HEK293T (cell line): ENCODE measurements at regions not wholly inside any gene's neighbourhood (a gene's known extent, or its start where the extent isn't known, plus 50 kb on each side); places are given as distances from the start of the nearest gene placed in this dataset.

Experiments used
- CTCF ChIA-PET: fragments of 350-600 bp; formaldehyde crosslinking; extraction: SDS; loops from one replicate; lab custom pipeline; 2021; ENCODE audit warnings: antibody characterized with exemption, inconsistent platforms; lab: Yijun Ruan, JAX
- POLR2A ChIA-PET: fragments of 350-600 bp; formaldehyde crosslinking; extraction: SDS; loops from one replicate; lab custom pipeline; 2020; ENCODE audit warnings: antibody characterized with exemption, inconsistent platforms; lab: Yijun Ruan, JAX
- DNase-seq: peaks from one replicate; pipeline ENCODE4 v3.0.0; 2012; ENCODE audit warnings: mixed read lengths; ENCODE audit errors: extremely low spot score
- ARNT ChIP-seq: fragments of 450-650 bp; IDR thresholded peaks from 2 replicates; pipeline ENCODE4 v1.6.1; 2017; ENCODE audit warnings: mild to moderate bottlenecking
- BHLHE40 ChIP-seq: fragments of 450-650 bp; IDR thresholded peaks from 2 replicates; pipeline ENCODE4 v1.6.1; 2016; ENCODE audit warnings: mild to moderate bottlenecking, moderate library complexity, borderline replicate concordance
- CTBP1 ChIP-seq: fragments of 450-650 bp; IDR thresholded peaks from 2 replicates; pipeline ENCODE4 v1.6.1; 2016; ENCODE audit warnings: borderline replicate concordance
- ELF4 ChIP-seq: fragments of 450-650 bp; IDR thresholded peaks from 2 replicates; pipeline ENCODE4 v1.6.1; 2017; ENCODE audit warnings: antibody characterized with exemption
- FOXA1 ChIP-seq: fragments of 450-650 bp; IDR thresholded peaks from 2 replicates; pipeline ENCODE4 v1.6.1; 2016; ENCODE audit warnings: mild to moderate bottlenecking
- FOXK2 ChIP-seq: fragments of 450-650 bp; IDR thresholded peaks from 2 replicates; pipeline ENCODE4 v1.6.1; 2016; ENCODE audit warnings: mild to moderate bottlenecking
- FOXM1 ChIP-seq: fragments of 450-650 bp; IDR thresholded peaks from 2 replicates; pipeline ENCODE4 v1.6.1; 2017; ENCODE audit warnings: mild to moderate bottlenecking, borderline replicate concordance
- HDGF ChIP-seq: fragments of 450-650 bp; IDR thresholded peaks from 2 replicates; pipeline ENCODE4 v1.6.1; 2017; ENCODE audit warnings: antibody characterized with exemption, borderline replicate concordance
- L3MBTL2 ChIP-seq: fragments of 450-650 bp; conservative IDR thresholded peaks from 2 replicates; pipeline ENCODE4 v1.6.1; 2016; ENCODE audit warnings: mild to moderate bottlenecking
- LEF1 ChIP-seq: fragments of 450-650 bp; IDR thresholded peaks from 2 replicates; pipeline ENCODE4 v1.6.1; 2017; ENCODE audit warnings: mild to moderate bottlenecking, borderline replicate concordance
- NFRKB ChIP-seq: fragments of 450-650 bp; IDR thresholded peaks from 2 replicates; pipeline ENCODE4 v1.6.1; 2016; ENCODE audit warnings: mild to moderate bottlenecking, moderate library complexity
- SP1 ChIP-seq: fragments of 450-650 bp; IDR thresholded peaks from 2 replicates; pipeline ENCODE4 v1.6.1; 2017
- SUZ12 ChIP-seq: fragments of 450-650 bp; IDR thresholded peaks from 2 replicates; pipeline ENCODE4 v1.6.1; 2016; ENCODE audit warnings: mild to moderate bottlenecking
- TARDBP ChIP-seq: fragments of 450-650 bp; IDR thresholded peaks from 2 replicates; pipeline ENCODE4 v1.6.1; 2016
- ZNF384 ChIP-seq: fragments of 450-650 bp; IDR thresholded peaks from 2 replicates; pipeline ENCODE4 v1.6.1; 2016
- TF ChIP-seq, protein P1 (sequence below): fragments of 450-650 bp; IDR thresholded peaks from 2 replicates; pipeline ENCODE4 v1.6.1; 2016

DNA sequence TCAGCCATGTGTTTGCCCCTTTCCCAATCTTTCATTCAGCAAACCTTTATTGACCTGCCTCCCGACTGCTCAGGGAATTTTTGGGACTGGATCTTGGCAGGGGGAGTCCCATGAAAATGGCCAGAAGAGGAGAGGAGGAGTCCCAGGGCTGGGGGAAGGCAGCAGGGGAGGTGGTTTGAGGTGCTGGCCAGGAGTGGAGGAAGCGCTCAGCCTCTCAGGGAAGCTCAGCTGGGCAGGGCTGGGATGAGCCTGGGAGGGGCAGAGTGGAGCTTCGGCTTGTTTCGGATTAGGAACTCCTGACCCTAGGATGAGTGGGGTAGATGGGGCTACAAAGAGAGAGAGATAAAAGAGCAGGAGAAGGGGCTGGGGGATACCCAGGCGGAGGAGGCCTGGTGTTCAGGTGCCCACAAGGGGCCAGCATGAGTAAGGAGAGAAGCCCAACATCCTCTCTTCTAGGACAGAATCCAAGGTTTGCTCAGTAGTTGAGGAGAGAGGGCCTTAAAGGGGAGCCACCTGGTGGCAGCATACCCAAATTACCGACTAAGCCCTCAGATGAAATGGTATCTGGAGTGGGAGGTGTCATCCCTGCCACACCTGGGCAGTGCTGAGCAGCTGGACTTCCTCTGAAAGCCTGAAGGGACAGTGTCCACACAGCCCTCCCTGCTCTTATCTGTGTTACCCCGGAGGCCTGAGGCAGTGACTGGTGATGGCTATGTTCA lies 91.1 kb downstream of the INHBB start:
- peak; percentile 54 for DNase-seq
- ChIA-PET CTCF (interaction anchor here (0.8 kb wide), 1 partner anchor 94 kb away, joined by 3 read pairs; no protein-coding TSS in a partner anchor), POLR2A (no interaction called here)
- no peak for TF ChIP-seq CTBP1
- no peak for TF ChIP-seq FOXK2
- TF ChIP-seq SUZ12, result no peak
- no peak for TF ChIP-seq FOXM1
- TF ChIP-seq, protein P1, sequence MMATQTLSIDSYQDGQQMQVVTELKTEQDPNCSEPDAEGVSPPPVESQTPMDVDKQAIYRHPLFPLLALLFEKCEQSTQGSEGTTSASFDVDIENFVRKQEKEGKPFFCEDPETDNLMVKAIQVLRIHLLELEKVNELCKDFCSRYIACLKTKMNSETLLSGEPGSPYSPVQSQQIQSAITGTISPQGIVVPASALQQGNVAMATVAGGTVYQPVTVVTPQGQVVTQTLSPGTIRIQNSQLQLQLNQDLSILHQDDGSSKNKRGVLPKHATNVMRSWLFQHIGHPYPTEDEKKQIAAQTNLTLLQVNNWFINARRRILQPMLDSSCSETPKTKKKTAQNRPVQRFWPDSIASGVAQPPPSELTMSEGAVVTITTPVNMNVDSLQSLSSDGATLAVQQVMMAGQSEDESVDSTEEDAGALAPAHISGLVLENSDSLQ, result no peak
- no peak for TF ChIP-seq TARDBP
- no peak for TF ChIP-seq NFRKB
- TF ChIP-seq LEF1, result no peak
- no peak for TF ChIP-seq SP1

DNA sequence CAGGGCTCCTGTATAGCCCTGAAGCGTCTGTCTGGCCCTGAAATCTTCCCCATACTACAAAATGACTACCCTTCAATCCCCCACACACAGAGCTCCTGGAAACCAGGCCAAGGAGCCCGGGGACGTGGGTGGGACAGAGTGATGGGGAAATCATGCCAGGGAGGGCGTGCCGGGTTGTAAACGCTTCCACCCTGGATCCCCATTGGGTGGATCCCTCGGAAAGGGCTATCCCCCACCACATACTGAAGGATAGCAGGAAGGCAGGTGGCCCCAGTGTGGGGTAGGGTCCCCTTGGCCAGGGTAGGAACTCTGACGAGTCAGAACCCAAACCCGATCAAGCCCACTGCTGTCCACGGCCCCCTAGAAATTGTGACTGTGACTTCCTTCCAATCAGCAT lies 91.7 kb downstream of the INHBB start:
- DNase-seq, result no peak
- ChIA-PET POLR2A (no interaction called here), CTCF (no interaction called here)
- TF ChIP-seq ARNT, result no peak
- TF ChIP-seq FOXK2, result no peak
- no peak for TF ChIP-seq FOXA1
- TF ChIP-seq TARDBP, result no peak
- TF ChIP-seq SP1, result no peak
- no peak for TF ChIP-seq NFRKB
- no peak for TF ChIP-seq HDGF
- TF ChIP-seq, protein P1, result no peak
- TF ChIP-seq ELF4, result no peak
- no peak for TF ChIP-seq FOXM1

DNA sequence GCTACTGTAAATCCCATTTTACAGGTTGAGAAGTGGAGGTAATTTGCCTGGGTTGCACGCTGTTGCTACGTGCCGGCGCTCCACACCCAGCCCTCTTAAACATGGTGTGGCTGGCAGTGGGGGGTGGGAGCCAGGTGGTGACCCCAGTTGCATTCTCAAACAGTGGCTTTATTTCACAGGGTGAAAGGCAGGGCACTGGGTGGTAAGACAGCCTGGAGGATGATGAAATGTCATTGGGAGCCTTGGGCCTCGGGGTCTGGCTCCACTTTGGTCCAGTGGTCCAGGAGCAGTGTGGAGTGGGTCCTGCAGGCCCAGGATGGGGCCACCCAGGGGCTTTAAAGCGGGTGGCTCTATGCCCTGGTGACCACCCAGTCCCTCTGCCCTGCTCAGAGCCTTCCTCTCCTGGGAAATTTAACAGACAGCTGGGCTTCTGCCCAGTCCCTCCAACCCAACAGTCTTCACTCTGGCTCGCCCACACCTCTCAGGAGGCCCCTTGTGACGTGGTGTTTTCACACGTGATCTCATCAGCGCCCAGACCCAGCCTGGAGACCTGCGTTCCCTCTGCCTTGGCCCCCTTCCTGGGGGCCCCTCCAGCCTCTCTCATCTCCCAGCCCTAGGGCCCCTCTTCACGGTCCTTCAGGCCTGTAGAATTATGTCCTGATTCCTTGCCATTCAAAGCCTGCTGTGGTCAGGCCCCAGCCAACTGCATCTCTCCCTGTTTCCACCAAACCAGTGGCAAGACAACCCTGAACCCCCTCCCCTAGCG lies 92.5 kb downstream of the INHBB start:
- ChIA-PET CTCF (no interaction called here), POLR2A (no interaction called here)
- no peak for TF ChIP-seq FOXK2
- no peak for TF ChIP-seq SUZ12
- TF ChIP-seq ZNF384, result no peak
- no peak for TF ChIP-seq ARNT
- TF ChIP-seq L3MBTL2, result no peak
- no peak for TF ChIP-seq NFRKB
- no peak for TF ChIP-seq FOXM1
- TF ChIP-seq HDGF, result no peak
- no peak for TF ChIP-seq SP1
- no peak for TF ChIP-seq TARDBP
- TF ChIP-seq, protein P1, result no peak
- TF ChIP-seq LEF1, result no peak
- TF ChIP-seq FOXA1, result no peak
- TF ChIP-seq CTBP1, result no peak
- no peak for TF ChIP-seq ELF4
- no peak for TF ChIP-seq BHLHE40
- no peak for DNase-seq

DNA sequence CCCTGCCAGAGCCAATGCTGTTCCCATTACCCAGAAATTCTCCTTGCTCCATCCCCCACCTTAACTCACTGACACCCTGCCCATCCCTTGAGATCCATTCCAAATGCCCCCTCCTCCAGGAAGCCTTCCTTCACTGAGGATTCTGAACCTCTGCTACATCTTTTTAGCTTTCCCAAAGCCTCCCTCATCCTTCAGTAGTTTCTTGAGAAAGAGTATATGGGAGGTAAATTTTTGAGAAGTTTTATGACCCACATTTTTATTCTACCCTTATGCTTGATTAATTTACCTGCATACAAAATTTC lies 93.1 kb downstream of the INHBB start:
- TF ChIP-seq ELF4 (no peak), SUZ12 (no peak), L3MBTL2 (no peak), FOXK2 (no peak), ARNT (no peak), TARDBP (no peak), LEF1 (no peak), HDGF (no peak), FOXM1 (no peak), SP1 (no peak), ZNF384 (no peak), BHLHE40 (no peak), CTBP1 (no peak), FOXA1 (no peak), NFRKB (no peak)
- TF ChIP-seq, protein P1, result no peak
- no peak for DNase-seq
- POLR2A ChIA-PET, result no interaction called here
- CTCF ChIA-PET, result no interaction called here

- TF ChIP-seq SUZ12 (no peak), ARNT (no peak), HDGF (no peak), FOXM1 (no peak), FOXK2 (no peak), FOXA1 (no peak), ZNF384 (no peak), L3MBTL2 (no peak), LEF1 (no peak), BHLHE40 (no peak), CTBP1 (no peak), SP1 (no peak)
- TF ChIP-seq, protein P1, result no peak
- POLR2A ChIA-PET, result no interaction called here
- CTCF ChIA-PET, result interaction anchor here (0.6 kb wide), 2 partner anchors 36 to 282 kb away, joined by 3 read pairs; no protein-coding TSS in a partner anchor
- no peak for DNase-seq
Measured at GRCh38 chr2:120439637-120440384, 93.9 kb downstream of the INHBB start.
